Liver (tissue), 8 donors: ENCODE measurements at regions not wholly inside any gene's neighbourhood (a gene's known extent, or its start where the extent isn't known, plus 50 kb on each side); places are given as distances from the start of the nearest gene placed in this dataset.

Source experiments
- DNase-seq: peaks from one replicate; pipeline ENCODE4 v3.0.0-alpha.2; 2017; ENCODE audit warnings: low spot score
- H3K27ac ChIP-seq, 2 donors: one replicate each; pipeline ENCODE4 v1.7.0; 2013; ENCODE audit warnings: inconsistent platforms in 2 of 2, low read length in 2 of 2, control low read depth in 1 of 2, low read depth in 1 of 2, mild to moderate bottlenecking in 1 of 2
- H3K27me3 ChIP-seq, 4 donors: one replicate each; pipeline versions ENCODE4 v1.6.1 to v1.7.0; 2013; ENCODE audit warnings: low read length in 3 of 4, inconsistent platforms in 1 of 4, mild to moderate bottlenecking in 1 of 4, moderate library complexity in 1 of 4; ENCODE audit not compliant: control insufficient read depth in 4 of 4, insufficient read depth in 4 of 4
- H3K36me3 ChIP-seq, 4 donors: one replicate each; pipeline versions ENCODE4 v1.6.1 to v1.7.0; 2013; ENCODE audit warnings: low read length in 3 of 4, mild to moderate bottlenecking in 3 of 4, low read depth in 1 of 4, moderate library complexity in 1 of 4; ENCODE audit not compliant: control insufficient read depth in 4 of 4, insufficient read depth in 3 of 4
- H3K4me1 ChIP-seq, 4 donors: one replicate each; pipeline versions ENCODE4 v1.6.1 to v1.7.0; 2013; ENCODE audit warnings: low read length in 3 of 4, mild to moderate bottlenecking in 3 of 4, moderate library complexity in 1 of 4; ENCODE audit not compliant: control insufficient read depth in 4 of 4, insufficient read depth in 4 of 4
- H3K4me3 ChIP-seq, 3 donors: one replicate each; pipeline versions ENCODE4 v1.6.1 to v1.7.0; 2013; ENCODE audit warnings: low read length in 3 of 3, control low read depth in 1 of 3, low read depth in 1 of 3, mild to moderate bottlenecking in 1 of 3
- H3K9ac ChIP-seq, 2 donors: one replicate each; pipeline ENCODE4 v1.7.0; 2013; ENCODE audit warnings: low read length in 2 of 2, mild to moderate bottlenecking in 2 of 2, moderate library complexity in 2 of 2, control low read depth in 1 of 2, low read depth in 1 of 2
- H3K9me3 ChIP-seq, 4 donors: one replicate each; pipeline versions ENCODE4 v1.6.1 to v1.7.0; 2013; ENCODE audit warnings: low read length in 3 of 4; ENCODE audit not compliant: control insufficient read depth in 4 of 4
- ATF3 ChIP-seq: IDR thresholded peaks from 2 replicates; pipeline ENCODE4 v1.6.1; 2016; ENCODE audit warnings: antibody characterized with exemption
- CTCF ChIP-seq: fragments of 150-350 bp; IDR thresholded peaks from 2 replicates; pipeline ENCODE4 v1.5.1; 2017; ENCODE audit warnings: improper control_type of control experiment, low read depth, low read length; ENCODE audit not compliant: missing input control
- EGR1 ChIP-seq, 2 donors: IDR thresholded peaks; 2 replicates each; pipeline ENCODE4 v1.6.1; 2016 to 2018; ENCODE audit warnings: antibody characterized with exemption in 2 of 2, low read depth in 2 of 2
- FOXA1 ChIP-seq: IDR thresholded peaks from 2 replicates; pipeline ENCODE4 v1.6.1; 2016; ENCODE audit warnings: antibody characterized with exemption
- FOXA2 ChIP-seq: IDR thresholded peaks from 2 replicates; pipeline ENCODE4 v1.6.1; 2016; ENCODE audit warnings: antibody characterized with exemption
- GABPA ChIP-seq, 2 donors: IDR thresholded peaks in 1 of 2; conservative IDR thresholded peaks in 1 of 2; 2 replicates each; pipeline ENCODE4 v1.6.1; 2016; ENCODE audit warnings: antibody characterized with exemption in 2 of 2, mild to moderate bottlenecking in 1 of 2, moderate library complexity in 1 of 2
- HNF4A ChIP-seq, 2 donors: conservative IDR thresholded peaks; 2 replicates each; pipeline ENCODE4 v1.6.1; 2016; ENCODE audit warnings: antibody characterized with exemption in 2 of 2, mild to moderate bottlenecking in 2 of 2
- HNF4G ChIP-seq: IDR thresholded peaks from 2 replicates; pipeline ENCODE4 v1.6.1; 2016; ENCODE audit warnings: antibody characterized with exemption
- JUND ChIP-seq, 2 donors: IDR thresholded peaks; 2 replicates each; pipeline ENCODE4 v1.6.1; 2016; ENCODE audit warnings: antibody characterized with exemption in 2 of 2
- MAX ChIP-seq: IDR thresholded peaks from 2 replicates; pipeline ENCODE4 v1.6.1; 2016; ENCODE audit warnings: antibody characterized with exemption
- NR2F2 ChIP-seq: IDR thresholded peaks from 2 replicates; pipeline ENCODE4 v1.6.1; 2016; ENCODE audit warnings: antibody characterized with exemption
- REST ChIP-seq: IDR thresholded peaks from 2 replicates; pipeline ENCODE4 v1.6.1; 2016; ENCODE audit warnings: antibody characterized with exemption, mild to moderate bottlenecking
- RXRA ChIP-seq, 2 donors: IDR thresholded peaks; 2 replicates each; pipeline ENCODE4 v1.6.1; 2017 to 2018; ENCODE audit warnings: antibody characterized with exemption in 2 of 2, mild to moderate bottlenecking in 1 of 2
- SP1 ChIP-seq: IDR thresholded peaks from 2 replicates; pipeline ENCODE4 v1.6.1; 2018; ENCODE audit warnings: antibody characterized with exemption, mild to moderate bottlenecking
- TAF1 ChIP-seq: conservative IDR thresholded peaks from 2 replicates; pipeline ENCODE4 v1.6.1; 2016; ENCODE audit warnings: antibody characterized with exemption, mild to moderate bottlenecking
- YY1 ChIP-seq: IDR thresholded peaks from 2 replicates; pipeline ENCODE4 v1.6.1; 2016; ENCODE audit warnings: antibody characterized with exemption, mild to moderate bottlenecking
- ZBTB33 ChIP-seq: IDR thresholded peaks from 2 replicates; pipeline ENCODE4 v1.6.1; 2016; ENCODE audit warnings: antibody characterized with exemption
- WGBS: extraction: QIAGEN DNeasy Blood & Tissue Kit; methylation state at CpG from one replicate; pipeline ENCODE4 v1.1.7; 2013; 5-methylcytosine and 5-hydroxymethylcytosine counted together
- donor health status: healthy.
- donor health status: healthy.
- donor health status: healthy.
- donor health status: healthy.
- donor health status: healthy.

- DNase-seq, result no peak
- Histone ChIP-seq H3K9ac (no peak overlapping the region), H3K27ac (no peak overlapping the region), H3K4me3 (no peak overlapping the region), H3K27me3 (no peaks in the 10 kb centered on the region), H3K4me1 (no peaks in the 10 kb centered on the region), H3K36me3 (no peaks in the 10 kb centered on the region), H3K9me3 (peaks cover 0 to 8% (median 3%) of the 10 kb centered on the region in 4 donors)
- WGBS, result 66% methylated on average over 2 of the region's 2 CpGs
- no peak for TF ChIP-seq REST
- TF ChIP-seq RXRA (IDR thresholded peaks at IDR 0.05), result no peak
- TF ChIP-seq SP1, result no peak
- no peak for TF ChIP-seq NR2F2
- no peak for TF ChIP-seq FOXA2
- TF ChIP-seq GABPA (IDR thresholded peaks at IDR 0.05 in 1 of 2, conservative IDR thresholded peaks at IDR 0.05 in 1 of 2), result no peak
- TF ChIP-seq TAF1, result no peak
- no peak for TF ChIP-seq FOXA1
- TF ChIP-seq HNF4A (conservative IDR thresholded peaks at IDR 0.05), result no peak
- TF ChIP-seq ZBTB33, result no peak
- no peak for TF ChIP-seq JUND (IDR thresholded peaks at IDR 0.05)
- TF ChIP-seq ATF3, result no peak
- TF ChIP-seq MAX, result no peak
- no peak for TF ChIP-seq CTCF
- TF ChIP-seq HNF4G, result no peak
- TF ChIP-seq EGR1 (IDR thresholded peaks at IDR 0.05; ENCODE audit: low read depth in 2 of 2), result no peak
Measured at GRCh38 chr9:78962156-78962555, 609.6 kb upstream of the TLE4 start.

GRCh38 chr9:78963911-78964310 lies 607.9 kb upstream of the TLE4 start:
- peaks cover 0 to 8% (median 3%) of the 10 kb centered on the region in 4 donors for H3K9me3 ChIP-seq
- no peaks in the 10 kb centered on the region for H3K4me1 ChIP-seq
- no peak overlapping the region for H3K9ac ChIP-seq
- no peak for DNase-seq
- H3K27me3 ChIP-seq, result no peaks in the 10 kb centered on the region
- H3K27ac ChIP-seq, result no peak overlapping the region
- H3K4me3 ChIP-seq, result no peak overlapping the region
- no peaks in the 10 kb centered on the region for H3K36me3 ChIP-seq
- TF ChIP-seq ZBTB33 (no peak), CTCF (no peak), FOXA2 (no peak), HNF4A (conservative IDR thresholded peaks at IDR 0.05) (no peak), FOXA1 (no peak), SP1 (no peak), NR2F2 (no peak), HNF4G (no peak), YY1 (no peak), GABPA (IDR thresholded peaks at IDR 0.05 in 1 of 2, conservative IDR thresholded peaks at IDR 0.05 in 1 of 2) (no peak)
